HG03159 (cell line): ENCODE measurements at regions not wholly inside any gene's neighbourhood (a gene's known extent, or its start where the extent isn't known, plus 50 kb on each side); places are given as distances from the start of the nearest gene placed in this dataset.

Experiments
- ATAC-seq: cut with Tn5 transposase; IDR thresholded peaks from one replicate; pipeline ENCODE4 v1.9.1; 2021; ENCODE audit warnings: mild to moderate bottlenecking, moderate library complexity; ENCODE audit not compliant: unreplicated experiment

GRCh38 chr14:71524320-71524982 lies 407.8 kb upstream of the RGS6 start:
- peak; percentile 56 for ATAC-seq

GRCh38 chr14:71525663-71526221 lies 406.5 kb upstream of the RGS6 start:
- ATAC-seq = no peak

- ATAC-seq = no peak
These were observed 405.8 kb upstream of the RGS6 start for GRCh38 chr14:71526388-71526787.

- no peak for ATAC-seq
These were observed 404.4 kb upstream of the RGS6 start for GRCh38 chr14:71527838-71528237.

- no peak for ATAC-seq
These were observed 402.4 kb upstream of the RGS6 start for GRCh38 chr14:71529848-71530247.

GRCh38 chr14:71532344-71532743 lies 399.9 kb upstream of the RGS6 start:
- no peak for ATAC-seq

- no peak for ATAC-seq
These were observed 399.4 kb upstream of the RGS6 start for GRCh38 chr14:71532790-71533189.

GRCh38 chr14:71533390-71533789 lies 398.8 kb upstream of the RGS6 start:
- ATAC-seq = no peak

- no peak for ATAC-seq
These were observed 398.4 kb upstream of the RGS6 start for GRCh38 chr14:71533800-71534199.

GRCh38 chr14:71534506-71534905 lies 397.7 kb upstream of the RGS6 start:
- ATAC-seq = no peak

- no peak for ATAC-seq
These were observed 396.1 kb upstream of the RGS6 start for GRCh38 chr14:71536015-71536740.

GRCh38 chr14:71536927-71537772 lies 395.1 kb upstream of the RGS6 start:
- ATAC-seq = no peak

- ATAC-seq = no peak
These were observed 393.9 kb upstream of the RGS6 start for GRCh38 chr14:71538288-71538687.

- ATAC-seq = no peak
These were observed 393.1 kb upstream of the RGS6 start for GRCh38 chr14:71538938-71539649.

GRCh38 chr14:71539650-71540285 lies 392.5 kb upstream of the RGS6 start:
- ATAC-seq = no peak

- no peak for ATAC-seq
These were observed 391.0 kb upstream of the RGS6 start for GRCh38 chr14:71541271-71541670.

GRCh38 chr14:71541973-71542690 lies 390.1 kb upstream of the RGS6 start:
- no peak for ATAC-seq

- ATAC-seq = no peak
These were observed 382.7 kb upstream of the RGS6 start for GRCh38 chr14:71549421-71550050.

- ATAC-seq = no peak
These were observed 381.9 kb upstream of the RGS6 start for GRCh38 chr14:71550367-71550766.
